Epithelial cell of prostate (primary cell): ENCODE measurements at regions not wholly inside any gene's neighbourhood (a gene's known extent, or its start where the extent isn't known, plus 50 kb on each side); places are given as distances from the start of the nearest gene placed in this dataset.

Source experiments
- DNase-seq: peaks from one replicate; pipeline ENCODE4 v3.0.0-alpha.2; 2011; ENCODE audit warnings: low read depth, low spot score
- H3K27ac ChIP-seq: fragments of 450-650 bp; 2 replicates; pipeline ENCODE4 v1.5.1; 2017; ENCODE audit warnings: mild to moderate bottlenecking

- H3K27ac ChIP-seq = no peak overlapping the region
- DNase-seq = no peak
Observed at GRCh38 chr16:79284766-79285165, 315.8 kb downstream of the MAF start.

GRCh38 chr16:79283578-79283977 is 317.0 kb downstream of the MAF start:
- no peak overlapping the region for H3K27ac ChIP-seq
- no peak for DNase-seq

- no peak overlapping the region for H3K27ac ChIP-seq
- DNase-seq = no peak
Observed at GRCh38 chr16:79282806-79283205, 317.7 kb downstream of the MAF start.

- no peak for DNase-seq
- H3K27ac ChIP-seq = no peak overlapping the region
Observed at GRCh38 chr16:79278506-79278905, 322.0 kb downstream of the MAF start.

- DNase-seq = no peak
Observed at GRCh38 chr16:79276501-79276900, 324.0 kb downstream of the MAF start.

GRCh38 chr16:79274264-79274663 is 326.3 kb downstream of the MAF start:
- no peak for DNase-seq

More at GRCh38 chr16:79276501-79276900, 324.0 kb downstream of the MAF start:
- H3K27ac ChIP-seq = no peak overlapping the region

GRCh38 chr16:79272141-79272577 is 328.4 kb downstream of the MAF start:
- no peak overlapping the region for H3K27ac ChIP-seq
- DNase-seq = no peak

More at GRCh38 chr16:79274264-79274663, 326.3 kb downstream of the MAF start:
- no peak overlapping the region for H3K27ac ChIP-seq

GRCh38 chr16:79271583-79271982 is 329.0 kb downstream of the MAF start:
- DNase-seq = no peak
- H3K27ac ChIP-seq = no peak overlapping the region

- no peak for DNase-seq
- no peak overlapping the region for H3K27ac ChIP-seq
Observed at GRCh38 chr16:79270011-79270410, 330.5 kb downstream of the MAF start.

- H3K27ac ChIP-seq = no peak overlapping the region
- no peak for DNase-seq
Observed at GRCh38 chr16:79269211-79269863, 331.2 kb downstream of the MAF start.

GRCh38 chr16:79267781-79268180 is 332.8 kb downstream of the MAF start:
- no peak overlapping the region for H3K27ac ChIP-seq
- no peak for DNase-seq

- DNase-seq = no peak
- no peak overlapping the region for H3K27ac ChIP-seq
Observed at GRCh38 chr16:79267146-79267545, 333.4 kb downstream of the MAF start.

- DNase-seq = no peak
- no peak overlapping the region for H3K27ac ChIP-seq
Observed at GRCh38 chr16:79265701-79266100, 334.8 kb downstream of the MAF start.

GRCh38 chr16:79265196-79265595 is 335.3 kb downstream of the MAF start:
- no peak for DNase-seq
- H3K27ac ChIP-seq = no peak overlapping the region

GRCh38 chr16:79264237-79265109 is 336.1 kb downstream of the MAF start:
- no peak overlapping the region for H3K27ac ChIP-seq
- no peak for DNase-seq

- DNase-seq = no peak
- no peak overlapping the region for H3K27ac ChIP-seq
Observed at GRCh38 chr16:79263425-79263824, 337.1 kb downstream of the MAF start.
